Esophagus squamous epithelium (tissue), 5 donors: ENCODE measurements at regions not wholly inside any gene's neighbourhood (a gene's known extent, or its start where the extent isn't known, plus 50 kb on each side); places are given as distances from the start of the nearest gene placed in this dataset.

Experiments
- DNase-seq: peaks from one replicate; lab custom pipeline; 2025; lab: John Stamatoyannopoulos, UW
- H3K27ac ChIP-seq, 4 donors: fragments of 200-600 bp; sonication (generic); one replicate each; pipeline ENCODE4 v1.5.1; 2016 to 2019; ENCODE audit warnings: mild to moderate bottlenecking in 1 of 4
- H3K27me3 ChIP-seq, 4 donors: fragments of 200-600 bp; sonication (generic); 1 replicate in 3 of 4; 2 replicates in 1 of 4; pipeline versions ENCODE4 v1.5.1 to v1.6.0; 2017 to 2021; ENCODE audit warnings: antibody characterized with exemption in 1 of 4
- H3K36me3 ChIP-seq, 3 donors: fragments of 200-600 bp; sonication (generic); one replicate each; pipeline ENCODE4 v1.5.1; 2016 to 2019
- H3K4me1 ChIP-seq, 3 donors: fragments of 200-600 bp; sonication (generic); one replicate each; pipeline ENCODE4 v1.5.1; 2017 to 2019
- H3K4me3 ChIP-seq, 4 donors: fragments of 200-600 bp; sonication (generic); 1 replicate in 3 of 4; 2 replicates in 1 of 4; pipeline ENCODE4 v1.5.1; 2016 to 2019; ENCODE audit warnings: mild to moderate bottlenecking in 2 of 4, moderate library complexity in 1 of 4
- H3K9me3 ChIP-seq, 3 donors: fragments of 200-600 bp; sonication (generic); one replicate each; pipeline ENCODE4 v1.5.1; 2016 to 2019
- CTCF ChIP-seq, 6 experiments: fragments of 450-650 bp in 4 of 6; fragments of 200-600 bp in 2 of 6; sonication (generic) in 2 of 6; IDR thresholded peaks; one replicate each; pipeline ENCODE4 v1.5.1; 2016 to 2019; ENCODE audit warnings: antibody characterized with exemption in 6 of 6, mild to moderate bottlenecking in 4 of 6, moderate library complexity in 4 of 6
- POLR2A ChIP-seq, 4 donors: fragments of 450-650 bp; IDR thresholded peaks; one replicate each; pipeline ENCODE4 v1.6.1; 2017; ENCODE audit warnings: antibody characterized with exemption in 4 of 4, mild to moderate bottlenecking in 4 of 4, moderate library complexity in 3 of 4
- WGBS, 2 donors: methylation state at CpG; one replicate each; pipeline ENCODE4 v1.1.5; 2018; 5-methylcytosine and 5-hydroxymethylcytosine counted together
- intact Hi-C: fragments of 100-400 bp; cut with DNase I; formaldehyde crosslinking; loops from one replicate; pipeline ENCODE4 v1.15.0; 2022
- donor health status: DM: yes; HTN: yes; CAD: no.

- 51 to 64% methylated on average over 2 of the region's 2 CpGs for WGBS, 2 donors
- Histone ChIP-seq H3K36me3 (no peaks in the 10 kb centered on the region), H3K9me3 (no peaks in the 10 kb centered on the region), H3K4me3 (no peak overlapping the region), H3K27ac (no peak overlapping the region), H3K4me1 (no peaks in the 10 kb centered on the region), H3K27me3 (no peaks in the 10 kb centered on the region)
- DNase-seq = no peak
- intact Hi-C loops = no loop called here
- no peak for TF ChIP-seq CTCF (IDR thresholded peaks at IDR 0.05)
- no peak for TF ChIP-seq POLR2A (IDR thresholded peaks at IDR 0.05)
Measured at GRCh38 chr5:120270498-120270897, 193.6 kb upstream of the PRR16 start.

DNA sequence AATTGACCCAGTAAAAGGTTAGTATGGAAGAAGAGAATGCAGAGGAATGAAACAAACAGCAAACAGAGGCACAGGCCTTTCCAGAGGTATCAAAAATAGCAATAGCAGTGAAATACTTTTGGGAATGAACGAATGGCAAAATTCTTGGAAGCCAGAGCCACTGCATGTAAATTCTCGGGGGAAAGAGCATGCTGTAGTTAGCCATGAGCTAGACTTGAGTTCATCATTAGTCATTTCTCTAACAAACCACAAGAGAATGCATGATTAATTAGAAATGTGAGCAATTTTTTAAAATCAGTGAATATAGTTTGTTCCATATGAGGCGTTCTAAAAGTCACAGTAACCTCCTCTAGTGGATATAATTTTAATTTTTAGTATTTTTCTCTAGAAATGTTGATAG lies 170.3 kb upstream of the PRR16 start:
- no peak for TF ChIP-seq CTCF (IDR thresholded peaks at IDR 0.05)
- TF ChIP-seq POLR2A (IDR thresholded peaks at IDR 0.05) = no peak
- Histone ChIP-seq H3K27me3 (no peaks in the 10 kb centered on the region), H3K36me3 (no peaks in the 10 kb centered on the region), H3K9me3 (no peaks in the 10 kb centered on the region), H3K27ac (no peak overlapping the region), H3K4me3 (no peak overlapping the region), H3K4me1 (no peaks in the 10 kb centered on the region)
- WGBS, 2 donors = 41 to 45% methylated on average over 3 of the region's 3 CpGs
- intact Hi-C loops = no loop called here
- DNase-seq = no peak

DNA sequence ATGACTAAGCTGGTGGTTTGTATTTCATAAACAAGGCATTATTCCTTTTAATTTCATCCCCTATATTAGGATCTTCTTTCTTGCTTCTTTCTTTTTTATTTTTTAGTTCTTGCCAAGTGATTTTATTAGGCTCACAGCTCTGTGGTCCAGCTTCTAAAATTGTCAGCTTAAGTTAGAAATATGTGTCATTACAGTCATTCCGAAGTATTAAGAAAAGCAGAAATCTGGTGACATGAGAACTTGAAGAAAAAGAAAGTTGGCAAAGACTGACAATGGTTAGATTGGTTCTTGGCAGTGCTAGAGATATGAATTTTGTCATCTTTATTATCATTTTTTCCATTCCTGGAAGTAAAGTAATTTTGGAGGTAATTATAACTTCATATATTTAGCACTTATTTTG lies 166.5 kb upstream of the PRR16 start:
- intact Hi-C loops = no loop called here
- H3K4me1 ChIP-seq = no peaks in the 10 kb centered on the region
- H3K9me3 ChIP-seq = no peaks in the 10 kb centered on the region
- H3K27ac ChIP-seq = no peak overlapping the region
- no peak for DNase-seq
- 46 to 47% methylated on average over 1 of the region's 1 CpG for WGBS, 2 donors
- TF ChIP-seq POLR2A (IDR thresholded peaks at IDR 0.05) = no peak
- TF ChIP-seq CTCF (IDR thresholded peaks at IDR 0.05) = no peak
- no peaks in the 10 kb centered on the region for H3K36me3 ChIP-seq
- no peaks in the 10 kb centered on the region for H3K27me3 ChIP-seq
- H3K4me3 ChIP-seq = no peak overlapping the region

- H3K27ac ChIP-seq = no peak overlapping the region
Measured at GRCh38 chr5:120298981-120299380, 165.1 kb upstream of the PRR16 start.

GRCh38 chr5:120304663-120305062 lies 159.4 kb upstream of the PRR16 start:
- TF ChIP-seq CTCF (IDR thresholded peaks at IDR 0.05) = no peak
- TF ChIP-seq POLR2A (IDR thresholded peaks at IDR 0.05) = no peak

More at GRCh38 chr5:120298981-120299380, 165.1 kb upstream of the PRR16 start:
- Histone ChIP-seq H3K27me3 (no peaks in the 10 kb centered on the region), H3K36me3 (no peaks in the 10 kb centered on the region), H3K9me3 (no peaks in the 10 kb centered on the region), H3K4me1 (no peaks in the 10 kb centered on the region), H3K4me3 (no peak overlapping the region)
- 38 to 50% methylated on average over 1 of the region's 1 CpG for WGBS, 2 donors
- no peak for DNase-seq
- intact Hi-C loops = no loop called here
- TF ChIP-seq POLR2A (IDR thresholded peaks at IDR 0.05) (no peak), CTCF (IDR thresholded peaks at IDR 0.05) (no peak)

More at GRCh38 chr5:120304663-120305062, 159.4 kb upstream of the PRR16 start:
- DNase-seq = no peak
- no peaks in the 10 kb centered on the region for H3K27me3 ChIP-seq
- intact Hi-C loops = no loop called here
- no peaks in the 10 kb centered on the region for H3K9me3 ChIP-seq
- H3K4me3 ChIP-seq = no peak overlapping the region
- no peak overlapping the region for H3K27ac ChIP-seq
- WGBS, 2 donors = 29 to 32% methylated on average over 2 of the region's 2 CpGs
- H3K36me3 ChIP-seq = no peaks in the 10 kb centered on the region
- H3K4me1 ChIP-seq = no peaks in the 10 kb centered on the region
